Gastroesophageal sphincter (tissue), 3 donors: ENCODE measurements at regions not wholly inside any gene's neighbourhood (a gene's known extent, or its start where the extent isn't known, plus 50 kb on each side); places are given as distances from the start of the nearest gene placed in this dataset.

Experiments
- CTCF ChIP-seq, 4 experiments: fragments of 200-600 bp in 2 of 4; fragments of 450-650 bp in 2 of 4; sonication (generic) in 1 of 4; IDR thresholded peaks; one replicate each; pipeline ENCODE4 v1.5.1; 2017 to 2019; ENCODE audit warnings: antibody characterized with exemption in 4 of 4, mild to moderate bottlenecking in 2 of 4, moderate library complexity in 2 of 4
- EP300 ChIP-seq: sonication (generic); formaldehyde crosslinking; IDR thresholded peaks from one replicate; pipeline ENCODE4 v1.6.1; 2017; ENCODE audit warnings: antibody characterized with exemption, mild to moderate bottlenecking
- POLR2A ChIP-seq, 2 donors: fragments of 450-650 bp; IDR thresholded peaks; one replicate each; pipeline ENCODE4 v1.6.1; 2017; ENCODE audit warnings: antibody characterized with exemption in 2 of 2, mild to moderate bottlenecking in 2 of 2, moderate library complexity in 1 of 2
- POLR2AphosphoS5 ChIP-seq: sonication (generic); formaldehyde crosslinking; IDR thresholded peaks from one replicate; pipeline ENCODE4 v1.6.1; 2017; ENCODE audit warnings: antibody characterized with exemption

- TF ChIP-seq POLR2AphosphoS5 (no peak), CTCF (IDR thresholded peaks at IDR 0.05) (no peak), EP300 (no peak), POLR2A (IDR thresholded peaks at IDR 0.05) (no peak)
Measured at GRCh38 chr20:56698297-56698696, 69.2 kb downstream of the TFAP2C start.
